ENCODE measurements at regions not wholly inside any gene's neighbourhood (a gene's known extent, or its start where the extent isn't known, plus 50 kb on each side); places are given as distances from the start of the nearest gene placed in this dataset.

DNA sequence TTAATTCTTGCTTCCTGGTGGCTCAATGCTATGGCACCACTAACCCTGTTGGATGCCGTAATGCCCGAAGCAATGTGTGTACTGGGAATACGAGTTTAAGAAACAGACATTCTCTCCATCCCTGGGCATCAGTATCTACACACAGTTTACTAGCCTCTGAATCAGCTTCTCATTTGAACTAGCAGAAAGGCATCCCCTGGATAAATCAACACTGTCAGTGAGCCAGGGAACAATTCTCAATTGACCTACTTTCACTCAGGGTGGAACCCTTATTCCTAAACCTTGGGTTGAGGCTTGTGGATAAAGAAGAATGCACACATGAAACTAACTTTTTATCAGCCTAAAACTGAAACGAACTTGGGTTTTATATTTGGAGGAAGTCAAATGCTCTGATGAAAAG is 331.0 kb downstream of the GADD45G start:
- CTCF ChIA-PET (ENCODE audit: unreplicated experiment): no interaction called here
- TF ChIP-seq, protein P1, sequence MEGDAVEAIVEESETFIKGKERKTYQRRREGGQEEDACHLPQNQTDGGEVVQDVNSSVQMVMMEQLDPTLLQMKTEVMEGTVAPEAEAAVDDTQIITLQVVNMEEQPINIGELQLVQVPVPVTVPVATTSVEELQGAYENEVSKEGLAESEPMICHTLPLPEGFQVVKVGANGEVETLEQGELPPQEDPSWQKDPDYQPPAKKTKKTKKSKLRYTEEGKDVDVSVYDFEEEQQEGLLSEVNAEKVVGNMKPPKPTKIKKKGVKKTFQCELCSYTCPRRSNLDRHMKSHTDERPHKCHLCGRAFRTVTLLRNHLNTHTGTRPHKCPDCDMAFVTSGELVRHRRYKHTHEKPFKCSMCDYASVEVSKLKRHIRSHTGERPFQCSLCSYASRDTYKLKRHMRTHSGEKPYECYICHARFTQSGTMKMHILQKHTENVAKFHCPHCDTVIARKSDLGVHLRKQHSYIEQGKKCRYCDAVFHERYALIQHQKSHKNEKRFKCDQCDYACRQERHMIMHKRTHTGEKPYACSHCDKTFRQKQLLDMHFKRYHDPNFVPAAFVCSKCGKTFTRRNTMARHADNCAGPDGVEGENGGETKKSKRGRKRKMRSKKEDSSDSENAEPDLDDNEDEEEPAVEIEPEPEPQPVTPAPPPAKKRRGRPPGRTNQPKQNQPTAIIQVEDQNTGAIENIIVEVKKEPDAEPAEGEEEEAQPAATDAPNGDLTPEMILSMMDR (conservative IDR thresholded peaks at IDR 0.05; ENCODE audit: low read length): no peak
- no peak for TF ChIP-seq EZH2phosphoT487 (IDR thresholded peaks at IDR 0.05; ENCODE audit: borderline replicate concordance, low read depth, low read length)
- Histone ChIP-seq H3K4me1 (ENCODE audit: insufficient read depth, low read length, poor library complexity, severe bottlenecking) (no peaks in the 10 kb centered on the region), H3K27ac (ENCODE audit: low read depth, low read length, poor library complexity, severe bottlenecking) (no peak overlapping the region), H3K9me3 (ENCODE audit: low read length) (no peaks in the 10 kb centered on the region), H3K4me3 (ENCODE audit: low read depth, low read length, poor library complexity, severe bottlenecking) (no peak overlapping the region), H4K20me1 (ENCODE audit: insufficient read depth, low read length) (no peaks in the 10 kb centered on the region), H2AFZ (ENCODE audit: low read length) (no peak overlapping the region), H3K36me3 (ENCODE audit: insufficient read depth, low read length) (no peaks in the 10 kb centered on the region), H3K9me2 (ENCODE audit: insufficient read depth, low read length) (no peaks in the 10 kb centered on the region), H3K79me2 (ENCODE audit: insufficient read depth, low read depth, low read length) (no peaks in the 10 kb centered on the region), H3K4me2 (ENCODE audit: low read length) (no peak overlapping the region)
- POLR2A ChIA-PET: no interaction called here
- intact Hi-C loops (cut with micrococcal nuclease; ENCODE audit: unreplicated experiment): loop anchor here (5.0 kb wide), 1 partner anchor 334 kb away; no protein-coding TSS in a partner anchor
- no TSS peak for BruUV-seq (replicated peaks)
- no peak for DNase-seq (ENCODE audit: low spot score)

DNA sequence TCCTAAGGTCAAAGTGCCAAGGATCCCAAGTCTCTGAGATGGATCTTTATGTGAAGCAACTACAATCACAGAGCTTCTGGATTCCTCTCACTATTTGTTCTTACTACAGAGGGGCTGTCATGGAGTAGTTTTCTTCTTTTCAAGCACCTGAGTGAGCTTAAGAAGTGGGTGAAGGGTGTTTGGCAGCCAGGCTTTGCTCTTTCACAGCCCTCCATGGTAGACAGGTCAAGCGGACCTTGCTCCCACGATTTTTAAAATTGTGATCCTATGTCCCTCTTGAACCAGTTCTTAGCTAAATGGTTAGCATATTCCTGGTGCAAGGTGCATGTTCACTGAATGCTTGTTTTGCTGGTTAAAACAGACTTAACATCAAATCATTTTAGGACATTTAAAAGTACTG is 332.2 kb downstream of the GADD45G start:
- no peaks in the 10 kb centered on the region for H3K9me2 ChIP-seq (ENCODE audit: insufficient read depth, low read length)
- H3K36me3 ChIP-seq (ENCODE audit: insufficient read depth, low read length): no peaks in the 10 kb centered on the region
- H3K79me2 ChIP-seq (ENCODE audit: insufficient read depth, low read depth, low read length): no peaks in the 10 kb centered on the region
- no peaks in the 10 kb centered on the region for H3K9me3 ChIP-seq (ENCODE audit: low read length)
- POLR2A ChIA-PET: interaction anchor here (0.6 to 0.7 kb wide), 3 partner anchors 24 to 115 kb away, joined by 3 read pairs; no protein-coding TSS in a partner anchor
- no peak overlapping the region for H2AFZ ChIP-seq (ENCODE audit: low read length)
- H3K4me1 ChIP-seq (ENCODE audit: insufficient read depth, low read length, poor library complexity, severe bottlenecking): no peaks in the 10 kb centered on the region
- no peaks in the 10 kb centered on the region for H4K20me1 ChIP-seq (ENCODE audit: insufficient read depth, low read length)
- CTCF ChIA-PET (ENCODE audit: unreplicated experiment): no interaction called here
- no peak overlapping the region for H3K4me3 ChIP-seq (ENCODE audit: low read depth, low read length, poor library complexity, severe bottlenecking)
- H3K27ac ChIP-seq (ENCODE audit: low read depth, low read length, poor library complexity, severe bottlenecking): no peak overlapping the region
- intact Hi-C loops (cut with micrococcal nuclease; ENCODE audit: unreplicated experiment): loop anchor here (5.0 kb wide), 1 partner anchor 335 kb away; no protein-coding TSS in a partner anchor
- no peak for TF ChIP-seq EZH2phosphoT487 (IDR thresholded peaks at IDR 0.05; ENCODE audit: borderline replicate concordance, low read depth, low read length)
- TF ChIP-seq, protein P1 (conservative IDR thresholded peaks at IDR 0.05; ENCODE audit: low read length): no peak
- BruUV-seq (replicated peaks): no TSS peak
- DNase-seq (ENCODE audit: low spot score): no peak
- H3K4me2 ChIP-seq (ENCODE audit: low read length): no peak overlapping the region

DNA sequence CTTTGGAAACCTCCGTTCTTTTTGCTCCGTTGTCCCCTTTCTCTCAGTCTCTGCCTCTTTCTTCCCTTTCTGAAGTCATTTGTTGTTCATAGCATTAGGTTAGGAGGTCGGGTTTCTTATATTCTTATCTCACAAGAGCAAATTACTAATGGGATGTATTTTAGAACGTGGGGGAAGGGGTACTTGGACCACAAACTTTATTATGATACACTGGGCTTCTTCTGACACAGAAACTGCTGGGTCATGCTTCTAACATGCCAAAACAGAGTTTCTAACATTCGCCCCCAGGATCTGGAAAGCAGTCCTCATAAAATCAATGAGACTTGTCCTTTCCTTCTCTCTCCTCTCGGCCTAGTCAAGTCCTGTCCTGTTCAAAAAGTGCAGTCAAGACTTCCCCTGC is 334.4 kb downstream of the GADD45G start:
- H3K79me2 ChIP-seq (ENCODE audit: insufficient read depth, low read depth, low read length): no peaks in the 10 kb centered on the region
- ChIA-PET CTCF (ENCODE audit: unreplicated experiment) (no interaction called here), POLR2A (no interaction called here)
- no peak overlapping the region for H3K4me3 ChIP-seq (ENCODE audit: low read depth, low read length, poor library complexity, severe bottlenecking)
- no peak overlapping the region for H2AFZ ChIP-seq (ENCODE audit: low read length)
- no peaks in the 10 kb centered on the region for H3K36me3 ChIP-seq (ENCODE audit: insufficient read depth, low read length)
- H3K4me2 ChIP-seq (ENCODE audit: low read length): no peak overlapping the region
- H3K9me2 ChIP-seq (ENCODE audit: insufficient read depth, low read length): no peaks in the 10 kb centered on the region
- no peak overlapping the region for H3K27ac ChIP-seq (ENCODE audit: low read depth, low read length, poor library complexity, severe bottlenecking)
- DNase-seq (ENCODE audit: low spot score): no peak
- H4K20me1 ChIP-seq (ENCODE audit: insufficient read depth, low read length): no peaks in the 10 kb centered on the region
- H3K9me3 ChIP-seq (ENCODE audit: low read length): no peaks in the 10 kb centered on the region
- TF ChIP-seq, protein P1 (conservative IDR thresholded peaks at IDR 0.05; ENCODE audit: low read length): no peak
- TF ChIP-seq EZH2phosphoT487 (IDR thresholded peaks at IDR 0.05; ENCODE audit: borderline replicate concordance, low read depth, low read length): no peak
- intact Hi-C loops (cut with micrococcal nuclease; ENCODE audit: unreplicated experiment): loop anchor here (5.0 kb wide), 1 partner anchor 337 kb away; no protein-coding TSS in a partner anchor
- no peaks in the 10 kb centered on the region for H3K4me1 ChIP-seq (ENCODE audit: insufficient read depth, low read length, poor library complexity, severe bottlenecking)
- no TSS peak for BruUV-seq (replicated peaks)

Data from OCI-LY7 (cell line).